ENCODE measurements at regions not wholly inside any gene's neighbourhood (a gene's known extent, or its start where the extent isn't known, plus 50 kb on each side); places are given as distances from the start of the nearest gene placed in this dataset.

DNA sequence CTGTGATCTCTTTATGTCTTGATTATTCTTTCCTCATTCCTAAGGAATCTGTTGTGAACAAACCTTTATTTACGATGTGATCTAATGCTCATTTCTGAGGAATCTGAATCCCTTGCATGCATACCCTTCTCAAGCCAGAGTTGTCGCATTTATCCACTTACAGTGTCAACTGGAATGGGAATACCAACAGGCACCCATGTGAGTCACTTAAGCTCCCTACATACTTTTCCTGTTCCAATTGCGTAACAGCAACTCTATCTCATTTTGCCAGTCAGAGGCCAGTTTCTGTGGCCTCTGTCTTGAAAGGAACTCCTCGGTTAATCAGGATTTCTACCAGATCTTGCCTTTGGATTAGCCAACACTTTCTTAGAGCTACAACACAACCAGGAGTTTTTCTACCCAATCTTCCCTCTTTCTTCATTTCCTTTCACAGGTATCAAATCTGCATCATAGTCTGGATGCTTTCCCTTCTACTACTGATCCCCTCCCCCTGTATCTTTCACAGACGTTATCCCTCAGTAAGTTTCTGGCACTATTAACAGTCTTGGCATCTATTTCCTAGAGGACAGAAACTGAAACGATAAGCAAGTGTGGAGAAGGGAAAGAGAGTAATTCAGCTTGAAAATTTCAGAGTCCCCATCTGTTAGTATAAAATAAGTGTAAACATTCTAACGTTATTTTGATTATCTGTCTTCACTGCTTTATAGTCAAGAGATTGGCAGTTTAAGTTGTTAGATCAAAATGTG is 66.8 kb upstream of the BCHE start:
- TF ChIP-seq, protein P1, sequence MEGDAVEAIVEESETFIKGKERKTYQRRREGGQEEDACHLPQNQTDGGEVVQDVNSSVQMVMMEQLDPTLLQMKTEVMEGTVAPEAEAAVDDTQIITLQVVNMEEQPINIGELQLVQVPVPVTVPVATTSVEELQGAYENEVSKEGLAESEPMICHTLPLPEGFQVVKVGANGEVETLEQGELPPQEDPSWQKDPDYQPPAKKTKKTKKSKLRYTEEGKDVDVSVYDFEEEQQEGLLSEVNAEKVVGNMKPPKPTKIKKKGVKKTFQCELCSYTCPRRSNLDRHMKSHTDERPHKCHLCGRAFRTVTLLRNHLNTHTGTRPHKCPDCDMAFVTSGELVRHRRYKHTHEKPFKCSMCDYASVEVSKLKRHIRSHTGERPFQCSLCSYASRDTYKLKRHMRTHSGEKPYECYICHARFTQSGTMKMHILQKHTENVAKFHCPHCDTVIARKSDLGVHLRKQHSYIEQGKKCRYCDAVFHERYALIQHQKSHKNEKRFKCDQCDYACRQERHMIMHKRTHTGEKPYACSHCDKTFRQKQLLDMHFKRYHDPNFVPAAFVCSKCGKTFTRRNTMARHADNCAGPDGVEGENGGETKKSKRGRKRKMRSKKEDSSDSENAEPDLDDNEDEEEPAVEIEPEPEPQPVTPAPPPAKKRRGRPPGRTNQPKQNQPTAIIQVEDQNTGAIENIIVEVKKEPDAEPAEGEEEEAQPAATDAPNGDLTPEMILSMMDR (IDR thresholded peaks at IDR 0.05; ENCODE audit: unreplicated experiment), result no peak
- DNase-seq (ENCODE audit: low spot score), result no peak
- H3K4me1 Mint-ChIP-seq (ENCODE audit: unreplicated experiment), result no peaks in the 10 kb centered on the region
- H3K9me3 Mint-ChIP-seq (ENCODE audit: unreplicated experiment), result no peaks in the 10 kb centered on the region
- no peaks in the 10 kb centered on the region for H3K36me3 Mint-ChIP-seq (ENCODE audit: low read depth, unreplicated experiment)
- H3K27me3 Mint-ChIP-seq (ENCODE audit: unreplicated experiment), result no peaks in the 10 kb centered on the region
- H3K27ac Mint-ChIP-seq (ENCODE audit: unreplicated experiment), result no peak overlapping the region
- no peak overlapping the region for H3K4me3 Mint-ChIP-seq (ENCODE audit: unreplicated experiment)

DNA sequence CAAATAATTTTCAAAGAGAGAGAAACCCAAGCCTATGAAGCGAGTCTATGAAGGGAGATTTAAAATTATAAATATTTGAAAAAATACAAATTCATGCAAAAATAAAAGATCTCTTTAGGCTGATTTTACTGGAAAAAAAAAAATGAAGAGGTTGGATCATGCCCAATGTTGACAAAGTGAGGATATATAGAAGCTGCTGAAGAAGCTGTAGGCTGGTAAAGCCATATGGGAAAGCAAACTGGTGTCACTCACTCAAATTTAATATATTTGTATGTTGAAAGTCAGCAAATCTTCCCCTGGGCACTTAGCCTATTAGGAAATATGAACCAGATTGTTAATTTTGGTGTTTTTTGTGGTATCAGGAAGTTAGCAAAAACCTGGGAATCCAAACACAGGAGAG is 61.8 kb upstream of the BCHE start:
- Mint-ChIP-seq H3K4me3 (ENCODE audit: unreplicated experiment) (no peak overlapping the region), H3K4me1 (ENCODE audit: unreplicated experiment) (no peaks in the 10 kb centered on the region), H3K27ac (ENCODE audit: unreplicated experiment) (no peak overlapping the region), H3K27me3 (ENCODE audit: unreplicated experiment) (no peaks in the 10 kb centered on the region), H3K36me3 (ENCODE audit: low read depth, unreplicated experiment) (no peaks in the 10 kb centered on the region), H3K9me3 (ENCODE audit: unreplicated experiment) (no peaks in the 10 kb centered on the region)
- TF ChIP-seq, protein P1 (IDR thresholded peaks at IDR 0.05; ENCODE audit: unreplicated experiment), result no peak
- DNase-seq (ENCODE audit: low spot score), result no peak

DNA sequence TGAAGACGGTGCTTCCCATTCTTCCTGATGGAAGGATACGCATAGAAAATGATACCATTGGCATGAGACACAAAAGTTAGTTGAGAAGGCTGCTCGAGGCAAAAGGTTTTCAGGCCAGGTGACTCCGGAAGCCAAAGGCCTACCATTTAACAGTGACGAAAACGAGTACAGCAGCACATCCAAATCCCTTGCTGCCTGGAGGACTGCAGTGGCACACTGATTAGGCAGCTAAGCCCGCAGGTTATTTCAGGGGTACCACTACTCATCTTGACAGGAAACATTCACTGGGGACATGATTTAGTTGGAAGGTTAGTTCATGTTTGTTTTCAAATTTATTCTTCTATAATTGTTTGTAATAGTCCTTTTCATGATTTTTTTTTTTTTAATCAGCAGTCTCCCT is 59.9 kb upstream of the BCHE start:
- H3K4me3 Mint-ChIP-seq (ENCODE audit: unreplicated experiment), result no peak overlapping the region
- DNase-seq (ENCODE audit: low spot score), result no peak
- no peaks in the 10 kb centered on the region for H3K36me3 Mint-ChIP-seq (ENCODE audit: low read depth, unreplicated experiment)
- H3K4me1 Mint-ChIP-seq (ENCODE audit: unreplicated experiment), result no peaks in the 10 kb centered on the region
- TF ChIP-seq, protein P1 (IDR thresholded peaks at IDR 0.05; ENCODE audit: unreplicated experiment), result no peak
- no peaks in the 10 kb centered on the region for H3K27me3 Mint-ChIP-seq (ENCODE audit: unreplicated experiment)
- H3K9me3 Mint-ChIP-seq (ENCODE audit: unreplicated experiment), result no peaks in the 10 kb centered on the region
- H3K27ac Mint-ChIP-seq (ENCODE audit: unreplicated experiment), result no peak overlapping the region

DNA sequence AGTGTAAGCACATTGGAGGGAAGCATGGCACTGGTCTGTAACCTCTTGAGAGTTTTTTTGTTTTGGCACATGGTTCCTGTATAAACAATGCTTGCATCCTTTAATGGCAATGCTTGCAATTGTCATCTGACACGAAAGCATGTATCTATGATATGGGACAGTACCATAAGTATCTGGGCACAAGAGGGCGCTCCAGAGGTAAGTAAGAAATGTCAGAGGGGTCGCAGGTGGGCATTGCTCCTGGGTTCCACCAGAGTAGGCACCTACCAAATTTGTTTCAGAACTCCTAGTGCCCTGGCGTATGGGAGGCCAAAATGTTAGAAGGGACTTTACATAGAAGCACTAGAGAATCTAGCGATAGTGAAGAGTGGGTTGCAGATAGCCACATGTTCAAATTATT is 58.7 kb upstream of the BCHE start:
- TF ChIP-seq, protein P1 (IDR thresholded peaks at IDR 0.05; ENCODE audit: unreplicated experiment), result peak; percentile 68
- Mint-ChIP-seq H3K27me3 (ENCODE audit: unreplicated experiment) (no peaks in the 10 kb centered on the region), H3K36me3 (ENCODE audit: low read depth, unreplicated experiment) (no peaks in the 10 kb centered on the region), H3K4me1 (ENCODE audit: unreplicated experiment) (no peaks in the 10 kb centered on the region), H3K4me3 (ENCODE audit: unreplicated experiment) (no peak overlapping the region), H3K9me3 (ENCODE audit: unreplicated experiment) (no peaks in the 10 kb centered on the region), H3K27ac (ENCODE audit: unreplicated experiment) (no peak overlapping the region)
- peak; percentile 74 for DNase-seq (ENCODE audit: low spot score)

DNA sequence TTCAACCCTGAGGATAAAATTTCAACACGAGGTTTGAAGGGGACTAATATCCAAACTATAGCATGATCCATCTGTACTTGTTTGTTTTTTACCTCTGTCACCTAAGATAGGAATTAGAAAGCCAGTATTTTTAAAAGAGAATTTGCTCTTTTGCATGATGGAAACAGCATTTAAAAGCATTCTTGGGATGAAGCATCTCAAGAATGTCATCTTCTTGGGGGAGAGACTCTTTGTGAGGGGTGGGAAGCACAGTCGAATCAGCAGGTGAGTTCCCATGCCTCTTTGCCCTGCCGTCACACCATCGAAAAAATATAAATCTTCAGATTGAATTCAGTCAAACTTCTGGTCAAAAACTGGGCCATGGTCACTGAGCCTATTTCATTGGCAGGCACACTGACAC is 55.3 kb upstream of the BCHE start:
- no peak overlapping the region for H3K4me3 Mint-ChIP-seq (ENCODE audit: unreplicated experiment)
- no peaks in the 10 kb centered on the region for H3K36me3 Mint-ChIP-seq (ENCODE audit: low read depth, unreplicated experiment)
- TF ChIP-seq, protein P1 (IDR thresholded peaks at IDR 0.05; ENCODE audit: unreplicated experiment), result no peak
- H3K27ac Mint-ChIP-seq (ENCODE audit: unreplicated experiment), result no peak overlapping the region
- H3K4me1 Mint-ChIP-seq (ENCODE audit: unreplicated experiment), result no peaks in the 10 kb centered on the region
- no peaks in the 10 kb centered on the region for H3K9me3 Mint-ChIP-seq (ENCODE audit: unreplicated experiment)
- no peak for DNase-seq (ENCODE audit: low spot score)
- H3K27me3 Mint-ChIP-seq (ENCODE audit: unreplicated experiment), result no peaks in the 10 kb centered on the region

Measured in endothelial cell (in vitro differentiated cells).